HepG2 (cell line): ENCODE measurements at regions not wholly inside any gene's neighbourhood (a gene's known extent, or its start where the extent isn't known, plus 50 kb on each side); places are given as distances from the start of the nearest gene placed in this dataset.

ENCODE experiments used
- ATAC-seq: fragments of 200-7000 bp; cut with Tn5 transposase; 3 replicates; pipeline ENCODE4 v1.9.1; 2020; ENCODE audit warnings: mild to moderate bottlenecking, moderate library complexity
- BruUV-seq: library from RNA; stranded (reverse); fragments of 400-500 nt; replicated peaks from 2 replicates; lab custom pipeline; 2021; lab: Mats Ljungman, UMichigan
- CTCF ChIA-PET: fragments of 300-600 bp; formaldehyde crosslinking; extraction: SDS; loops from one replicate; lab custom pipeline; 2021; ENCODE audit warnings: low total read pairs, inconsistent platforms, low intra/inter-chr PET ratio; lab: Yijun Ruan, JAX
- POLR2A ChIA-PET: fragments of 350-600 bp; sonication (Branson Sonifier 250); formaldehyde crosslinking; loops from one replicate; lab custom pipeline; 2020; ENCODE audit warnings: antibody characterized with exemption, inconsistent platforms; lab: Yijun Ruan, JAX
- DNase-seq: peaks from one replicate; pipeline ENCODE4 v3.0.0-alpha.2; 2015; ENCODE audit warnings: low spot score
- FAIRE-seq: peaks from 3 replicates; lab custom pipeline; 2011; peaks lifted over from hg19 to GRCh38; lab: Jason Lieb, UNC
- H2AFZ ChIP-seq: one replicate; pipeline ENCODE4 v1.6.1; 2011; ENCODE audit warnings: low read length, inconsistent platforms
- H3K27ac ChIP-seq: fragments of 300-600 bp; 3 replicates; pipeline ENCODE4 v1.8.0; 2011; ENCODE audit warnings: mixed run types, mild to moderate bottlenecking, mixed read lengths, low read length, inconsistent platforms; ENCODE audit not compliant: insufficient read depth; ENCODE audit errors: extremely low read length
- H3K27me3 ChIP-seq, 2 experiments: fragments of 200-600 bp in 1 of 2; 2 replicates in 1 of 2; 3 replicates in 1 of 2; pipeline versions ENCODE4 v1.6.0 to v1.8.0; 2011; ENCODE audit warnings: low read length in 2 of 2, mild to moderate bottlenecking in 2 of 2, moderate library complexity in 2 of 2, inconsistent platforms in 1 of 2; ENCODE audit not compliant: insufficient read depth in 2 of 2, control insufficient read depth in 1 of 2
- H3K36me3 ChIP-seq, 2 experiments: fragments of 200-600 bp in 1 of 2; replicated peaks in 1 of 2; 2 replicates in 1 of 2; 3 replicates in 1 of 2; pipeline versions ENCODE4 v1.5.1 to v1.8.0; 2011; ENCODE audit warnings: low read length in 2 of 2, inconsistent platforms in 1 of 2; ENCODE audit not compliant: insufficient read depth in 2 of 2, control insufficient read depth in 1 of 2
- H3K4me1 ChIP-seq: 2 replicates; pipeline ENCODE4 v1.5.1; 2012; ENCODE audit warnings: low read length, inconsistent platforms; ENCODE audit not compliant: insufficient read depth
- H3K4me2 ChIP-seq: 2 replicates; pipeline ENCODE4 v1.6.0; 2011; ENCODE audit warnings: low read depth, low read length, inconsistent platforms
- H3K4me3 ChIP-seq, 3 experiments: fragments of 200-600 bp in 1 of 3; sonication (generic), shearing (Covaris generic) in 1 of 3; replicated peaks in 1 of 3; 2 replicates each; pipeline ENCODE4 v1.5.1; 2011 to 2016; ENCODE audit warnings: low read length in 3 of 3, inconsistent platforms in 2 of 3, low read depth in 2 of 3, mild to moderate bottlenecking in 2 of 3, control low read depth in 1 of 3, mixed read lengths in 1 of 3; ENCODE audit not compliant: insufficient read depth in 1 of 3
- H3K79me2 ChIP-seq: one replicate; pipeline ENCODE4 v1.6.1; 2011; ENCODE audit warnings: low read length, inconsistent platforms; ENCODE audit not compliant: insufficient read depth
- H3K9ac ChIP-seq: 2 replicates; pipeline ENCODE4 v1.6.0; 2011; ENCODE audit warnings: mild to moderate bottlenecking, low read depth, low read length, inconsistent platforms; ENCODE audit not compliant: insufficient read depth
- H3K9me3 ChIP-seq: 2 replicates; pipeline ENCODE4 v1.5.1; 2012; ENCODE audit warnings: mild to moderate bottlenecking, low read length
- H4K20me1 ChIP-seq: 2 replicates; pipeline ENCODE4 v1.6.0; 2011; ENCODE audit warnings: inconsistent platforms, mild to moderate bottlenecking, low read length, moderate library complexity; ENCODE audit not compliant: insufficient read depth
- GATA4 ChIP-seq: sonication (generic); IDR thresholded peaks from 2 replicates; pipeline ENCODE4 v1.6.1; 2016; ENCODE audit warnings: antibody characterized with exemption, low read depth, borderline replicate concordance
- HIC2 ChIP-seq: sonication (generic); formaldehyde crosslinking; IDR thresholded peaks from 2 replicates; pipeline ENCODE4 v1.9.0; 2022; ENCODE audit warnings: low read depth, missing genetic modification reagents
- PRDM10 ChIP-seq: sonication (generic); formaldehyde crosslinking; IDR thresholded peaks from 2 replicates; pipeline ENCODE4 v1.4.0; 2020; ENCODE audit warnings: low read depth, missing genetic modification reagents
- SATB2 ChIP-seq: sonication (generic); formaldehyde crosslinking; IDR thresholded peaks from 2 replicates; pipeline ENCODE4 v1.5.0; 2020; ENCODE audit warnings: missing genetic modification reagents
- TMF1 ChIP-seq: sonication (generic); formaldehyde crosslinking; IDR thresholded peaks from 2 replicates; pipeline ENCODE4 v1.8.1; 2022; ENCODE audit warnings: low read depth, missing genetic modification reagents
- ZBTB39 ChIP-seq: sonication (generic); formaldehyde crosslinking; IDR thresholded peaks from 2 replicates; pipeline ENCODE4 v1.5.0; 2020; ENCODE audit warnings: missing genetic modification reagents
- ZBTB49 ChIP-seq: sonication (generic); formaldehyde crosslinking; IDR thresholded peaks from 2 replicates; pipeline ENCODE4 v1.4.0; 2020; ENCODE audit warnings: missing genetic modification reagents, borderline replicate concordance
- ZKSCAN5 ChIP-seq: sonication (generic); formaldehyde crosslinking; IDR thresholded peaks from 2 replicates; pipeline ENCODE4 v1.5.1; 2020; ENCODE audit warnings: mild to moderate bottlenecking, missing genetic modification reagents
- ZNF547 ChIP-seq: sonication (generic); formaldehyde crosslinking; IDR thresholded peaks from 2 replicates; pipeline ENCODE4 v1.5.1; 2020; ENCODE audit warnings: mild to moderate bottlenecking, missing genetic modification reagents
- ZNF672 ChIP-seq: sonication (generic); formaldehyde crosslinking; IDR thresholded peaks from 2 replicates; pipeline ENCODE4 v1.8.1; 2022; ENCODE audit warnings: missing genetic modification reagents
- WGBS: methylation state at CpG from one replicate; pipeline ENCODE4 v1.1.6; 2017; ENCODE audit warnings: low lambda C conversion rate; 5-methylcytosine and 5-hydroxymethylcytosine counted together
- in situ Hi-C: cut with HindIII; loops from 2 replicates; pipeline ENCODE4 v1.10.0; 2017; ENCODE audit warnings: low pct_unique_long_range_greater_than_20kb; ENCODE audit not compliant: extremely low pct_ligation_motif_present
- intact Hi-C: fragments of 100-400 bp; cut with micrococcal nuclease; formaldehyde crosslinking; loops from one replicate; pipeline ENCODE4 v1.10.0; 2022; ENCODE audit not compliant: unreplicated experiment
- TF ChIP-seq, protein P1 (sequence below): sonication (generic); formaldehyde crosslinking; IDR thresholded peaks from 2 replicates; pipeline ENCODE4 v1.5.0; 2020; ENCODE audit warnings: missing genetic modification reagents, mild to moderate bottlenecking, borderline replicate concordance

DNA sequence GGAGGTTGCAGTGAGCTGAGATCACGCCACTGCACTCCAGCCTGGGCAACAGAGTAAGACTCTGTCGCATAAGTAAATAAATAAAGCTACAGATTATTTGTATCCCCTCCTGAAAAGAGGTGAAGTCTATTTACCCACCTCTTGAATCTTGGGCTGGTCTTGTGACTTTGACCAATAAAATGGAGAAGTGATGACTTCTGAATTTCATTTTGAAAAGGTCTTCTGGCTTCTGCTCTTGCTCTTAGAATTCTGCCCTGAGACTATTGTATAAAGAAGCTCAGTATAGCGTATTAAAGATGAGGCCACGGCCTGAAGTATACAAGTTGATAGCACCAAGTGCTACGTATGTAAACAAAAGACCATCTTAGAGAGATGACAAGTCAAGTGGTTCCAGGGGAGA lies 88.3 kb upstream of the AMN1 start:
- no peaks in the 10 kb centered on the region for H4K20me1 ChIP-seq
- H3K9me3 ChIP-seq: no peaks in the 10 kb centered on the region
- no TSS peak for BruUV-seq
- intact Hi-C loops: no loop called here
- no peaks in the 10 kb centered on the region for H3K27me3 ChIP-seq
- no peak overlapping the region for H3K4me2 ChIP-seq
- H3K27ac ChIP-seq: no peak overlapping the region
- 64% methylated on average over 5 of the region's 5 CpGs for whole genome bisulfite sequencing
- peaks cover 19% of the 10 kb centered on the region for H3K4me1 ChIP-seq
- POLR2A ChIA-PET: no interaction called here
- in situ Hi-C loops: no loop called here
- H3K79me2 ChIP-seq: no peaks in the 10 kb centered on the region
- FAIRE-seq (no peak), DNase-seq (no peak), ATAC-seq (no peak)
- no peak overlapping the region for H3K4me3 ChIP-seq
- H3K9ac ChIP-seq: no peak overlapping the region
- H3K36me3 ChIP-seq: no peaks in the 10 kb centered on the region
- H2AFZ ChIP-seq: no peak overlapping the region
- CTCF ChIA-PET: no interaction called here
- TF ChIP-seq ZNF547 (no peak), HIC2 (CRISPR knock-in tag) (no peak), PRDM10 (no peak), ZKSCAN5 (CRISPR knock-in tag) (no peak), SATB2 (CRISPR knock-in tag) (no peak), TMF1 (no peak), GATA4 (no peak), ZNF672 (CRISPR knock-in tag) (no peak), ZBTB49 (no peak), ZBTB39 (CRISPR knock-in tag) (no peak)
- TF ChIP-seq, protein P1, sequence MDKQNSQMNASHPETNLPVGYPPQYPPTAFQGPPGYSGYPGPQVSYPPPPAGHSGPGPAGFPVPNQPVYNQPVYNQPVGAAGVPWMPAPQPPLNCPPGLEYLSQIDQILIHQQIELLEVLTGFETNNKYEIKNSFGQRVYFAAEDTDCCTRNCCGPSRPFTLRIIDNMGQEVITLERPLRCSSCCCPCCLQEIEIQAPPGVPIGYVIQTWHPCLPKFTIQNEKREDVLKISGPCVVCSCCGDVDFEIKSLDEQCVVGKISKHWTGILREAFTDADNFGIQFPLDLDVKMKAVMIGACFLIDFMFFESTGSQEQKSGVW (CRISPR knock-in tag): no peak
